Chondrocyte (in vitro differentiated cells): ENCODE measurements at regions not wholly inside any gene's neighbourhood (a gene's known extent, or its start where the extent isn't known, plus 50 kb on each side); places are given as distances from the start of the nearest gene placed in this dataset.

ENCODE experiments used
- DNase-seq: peaks from one replicate; pipeline ENCODE4 v3.0.0; 2021; ENCODE audit warnings: mixed read lengths, low spot score
- H3K27ac Mint-ChIP-seq: one replicate; pipeline ENCODE4 v1.8.0; 2021; ENCODE audit warnings: mild to moderate bottlenecking, moderate library complexity, mixed read lengths; ENCODE audit not compliant: unreplicated experiment
- H3K27me3 Mint-ChIP-seq: 2 replicates; pipeline ENCODE4 v1.8.0; 2021; ENCODE audit warnings: low read depth, mixed read lengths
- H3K36me3 Mint-ChIP-seq: 2 replicates; pipeline ENCODE4 v1.8.0; 2021; ENCODE audit warnings: low read depth, mixed read lengths
- H3K4me1 Mint-ChIP-seq: 2 replicates; pipeline ENCODE4 v1.8.0; 2021; ENCODE audit warnings: low read depth, mild to moderate bottlenecking, mixed read lengths
- H3K4me3 Mint-ChIP-seq: one replicate; pipeline ENCODE4 v1.8.0; 2021; ENCODE audit warnings: mild to moderate bottlenecking, moderate library complexity, mixed read lengths; ENCODE audit not compliant: unreplicated experiment
- H3K9me3 Mint-ChIP-seq: 2 replicates; pipeline ENCODE4 v1.8.0; 2021; ENCODE audit warnings: low read depth, mixed read lengths
- CTCF ChIP-seq: fragments of 200-600 bp; sonication (generic); IDR thresholded peaks from 2 replicates; pipeline ENCODE4 v1.5.0; 2021; ENCODE audit warnings: antibody characterized with exemption, mild to moderate bottlenecking, moderate library complexity

DNA sequence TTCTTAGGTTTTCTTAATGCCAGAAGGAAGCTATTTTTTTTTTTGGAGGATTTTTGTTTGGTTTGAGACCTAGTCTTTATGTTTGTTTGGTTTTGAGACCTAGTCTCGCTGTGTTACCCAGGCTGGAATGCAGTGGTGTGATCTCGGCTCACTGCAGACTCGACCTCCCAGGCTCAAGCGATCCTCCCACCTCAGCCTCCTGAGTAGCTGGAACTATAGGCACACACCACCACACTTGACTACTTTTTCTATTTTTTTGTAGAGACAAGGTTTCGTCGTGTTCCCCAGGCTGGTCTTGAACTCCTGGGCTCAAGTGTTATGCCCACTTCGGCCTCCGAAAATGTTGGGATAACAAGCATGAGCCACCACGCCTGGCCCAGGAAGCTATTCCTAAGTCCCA is 67.8 kb upstream of the NHSL1 start:
- no peak overlapping the region for H3K27ac Mint-ChIP-seq
- H3K9me3 Mint-ChIP-seq = no peaks in the 10 kb centered on the region

DNA sequence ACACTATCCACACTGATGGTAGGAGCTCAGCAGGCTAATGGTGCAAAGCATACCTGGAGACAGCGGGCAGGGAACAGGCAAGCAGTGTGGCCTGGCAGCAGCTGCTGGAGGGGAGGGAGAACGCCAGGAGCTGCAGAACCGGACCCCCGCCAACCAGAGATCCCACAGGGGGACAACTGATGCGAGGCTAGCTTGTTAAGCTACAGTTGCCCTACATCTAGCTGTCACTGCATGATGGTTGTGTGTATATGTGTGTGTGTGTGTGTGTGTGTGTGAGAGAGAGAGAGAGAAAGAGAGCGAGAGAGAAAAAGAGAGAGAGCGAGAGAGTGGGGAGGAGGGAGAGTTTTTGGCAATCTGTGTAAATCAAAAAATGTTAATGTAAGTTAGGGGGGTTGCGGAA is 69.7 kb upstream of the NHSL1 start:
- no peaks in the 10 kb centered on the region for H3K36me3 Mint-ChIP-seq
- DNase-seq = no peak
- H3K4me1 Mint-ChIP-seq = no peaks in the 10 kb centered on the region
- H3K27me3 Mint-ChIP-seq = no peaks in the 10 kb centered on the region
- no peak overlapping the region for H3K27ac Mint-ChIP-seq
- TF ChIP-seq CTCF = no peak
- H3K4me3 Mint-ChIP-seq = no peak overlapping the region
- H3K9me3 Mint-ChIP-seq = no peaks in the 10 kb centered on the region

More for the DNA sequence above, 67.8 kb upstream of the NHSL1 start:
- Mint-ChIP-seq H3K27me3 (no peaks in the 10 kb centered on the region), H3K4me1 (no peaks in the 10 kb centered on the region), H3K4me3 (no peak overlapping the region), H3K36me3 (no peaks in the 10 kb centered on the region)
- DNase-seq = no peak
- no peak for TF ChIP-seq CTCF

DNA sequence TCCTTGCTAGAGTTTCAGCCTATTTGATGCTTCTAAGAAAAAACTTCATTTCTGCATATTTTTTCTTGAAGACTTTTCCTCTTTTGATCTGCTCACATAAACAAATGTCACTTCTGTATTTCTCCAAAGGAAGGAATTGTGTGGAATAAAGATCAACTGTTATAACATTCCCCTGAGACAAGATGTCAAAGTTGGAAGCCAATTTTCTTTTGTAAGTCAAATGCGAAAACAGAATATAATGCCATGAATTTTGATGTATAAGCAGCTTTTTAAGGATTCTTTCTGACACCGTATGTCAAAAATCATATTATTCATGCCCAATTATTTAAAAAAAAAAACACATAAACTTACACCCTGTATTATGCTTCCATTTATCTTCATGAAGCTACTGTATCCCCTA is 70.3 kb upstream of the NHSL1 start:
- no peak overlapping the region for H3K4me3 Mint-ChIP-seq
- no peak for TF ChIP-seq CTCF
- no peaks in the 10 kb centered on the region for H3K4me1 Mint-ChIP-seq
- H3K27me3 Mint-ChIP-seq = no peaks in the 10 kb centered on the region
- H3K9me3 Mint-ChIP-seq = no peaks in the 10 kb centered on the region
- no peaks in the 10 kb centered on the region for H3K36me3 Mint-ChIP-seq
- no peak overlapping the region for H3K27ac Mint-ChIP-seq
- no peak for DNase-seq

DNA sequence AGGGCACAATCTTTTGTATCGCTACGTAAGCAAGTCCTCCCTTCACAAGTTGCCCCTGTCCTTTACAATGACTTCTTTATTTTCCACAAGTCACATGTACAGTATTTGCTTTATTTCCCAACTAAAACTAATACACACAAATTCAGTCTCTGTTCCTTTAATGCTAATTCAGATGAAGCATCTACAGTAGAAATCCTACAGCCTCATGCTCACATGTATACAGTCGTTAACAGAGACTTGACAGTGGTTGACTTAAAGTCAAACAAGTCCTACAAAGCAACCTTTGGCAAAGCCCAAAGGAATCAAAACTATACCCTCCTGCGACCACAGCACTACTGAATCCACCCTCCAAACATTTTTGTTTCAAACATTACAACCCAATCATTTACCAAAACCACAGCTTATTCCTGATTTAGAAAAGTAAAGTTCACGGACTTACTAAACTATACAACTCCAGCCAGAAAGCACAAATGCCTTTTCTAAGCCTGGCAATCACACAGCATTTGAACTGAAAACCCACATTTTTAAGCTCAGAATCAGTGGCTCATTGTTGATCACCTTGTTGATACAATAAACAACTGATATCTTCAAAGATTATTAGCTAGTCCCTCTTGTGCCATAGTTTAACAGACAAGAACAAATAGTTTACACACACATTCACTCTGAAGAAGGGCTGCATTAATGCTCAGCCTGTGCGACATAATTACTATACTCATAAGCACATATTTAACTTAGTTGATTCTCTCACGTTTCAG is 70.9 kb upstream of the NHSL1 start:
- Mint-ChIP-seq H3K4me3 (no peak overlapping the region), H3K27me3 (no peaks in the 10 kb centered on the region), H3K9me3 (no peaks in the 10 kb centered on the region), H3K27ac (no peak overlapping the region), H3K36me3 (no peaks in the 10 kb centered on the region), H3K4me1 (no peaks in the 10 kb centered on the region)
- TF ChIP-seq CTCF = no peak
- DNase-seq = no peak

DNA sequence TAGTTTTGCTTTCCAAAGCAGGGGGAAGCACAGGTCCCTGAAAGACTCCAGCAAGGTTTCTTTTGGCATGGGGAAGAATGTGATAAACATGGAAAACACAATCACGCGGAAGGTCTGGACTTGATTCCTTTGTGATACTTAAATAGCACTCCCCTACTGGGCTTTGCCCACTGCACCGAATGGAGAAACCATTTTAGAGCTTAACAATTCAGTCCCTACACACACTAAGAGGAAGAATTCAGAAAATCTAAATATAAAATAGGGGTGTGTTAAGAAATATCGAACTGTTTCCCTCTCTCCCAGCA is 71.4 kb upstream of the NHSL1 start:
- no peak for DNase-seq
- Mint-ChIP-seq H3K4me1 (no peaks in the 10 kb centered on the region), H3K27me3 (no peaks in the 10 kb centered on the region), H3K9me3 (no peaks in the 10 kb centered on the region), H3K27ac (no peak overlapping the region), H3K36me3 (no peaks in the 10 kb centered on the region), H3K4me3 (no peak overlapping the region)
- no peak for TF ChIP-seq CTCF
